ENCODE measurements at regions not wholly inside any gene's neighbourhood (a gene's known extent, or its start where the extent isn't known, plus 50 kb on each side); places are given as distances from the start of the nearest gene placed in this dataset.
"Not testable (repeated sequence)": the region's sequence is repeated elsewhere in the genome, so short reads cannot be mapped to it uniquely, and the experiment has no call there.

GRCh38 chr5:60546207-60546606 is 153.8 kb downstream of the DEPDC1B start:
- no peaks in the 10 kb centered on the region for H3K27me3 ChIP-seq (ENCODE audit: control insufficient read depth, insufficient read depth, low read length)
- no peak overlapping the region for H3K9ac ChIP-seq (ENCODE audit: low read length)
- no peak overlapping the region for H3K4me3 ChIP-seq (ENCODE audit: low read length)
- H3K4me1 ChIP-seq (ENCODE audit: control insufficient read depth, insufficient read depth, low read length) = peaks cover 6% of the 10 kb centered on the region
- no peaks in the 10 kb centered on the region for H3K9me3 ChIP-seq (ENCODE audit: control insufficient read depth, low read length)
- H3K36me3 ChIP-seq (ENCODE audit: control insufficient read depth, insufficient read depth, low read length) = no peaks in the 10 kb centered on the region

DNA sequence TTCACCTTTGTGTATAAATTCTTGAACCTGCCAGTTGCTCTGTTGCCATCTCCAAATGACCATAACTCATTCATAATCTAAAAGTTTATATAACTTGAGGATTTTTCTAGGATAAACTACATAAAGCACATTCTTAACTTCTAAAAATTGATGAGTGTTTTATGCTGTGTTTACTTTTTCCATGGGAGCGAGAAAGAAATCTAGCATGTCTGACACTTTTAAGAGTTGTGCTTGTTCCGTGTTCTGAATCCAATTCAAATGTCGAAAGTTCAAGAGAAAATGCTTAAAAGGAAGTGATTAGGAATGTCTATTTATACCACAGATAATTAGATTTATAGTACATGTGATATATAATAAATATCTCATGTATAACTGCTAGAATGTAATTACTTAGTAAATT is 154.4 kb downstream of the DEPDC1B start:
- no peak overlapping the region for H3K9ac ChIP-seq (ENCODE audit: low read length)
- no peaks in the 10 kb centered on the region for H3K36me3 ChIP-seq (ENCODE audit: control insufficient read depth, insufficient read depth, low read length)
- no peaks in the 10 kb centered on the region for H3K27me3 ChIP-seq (ENCODE audit: control insufficient read depth, insufficient read depth, low read length)
- H3K9me3 ChIP-seq (ENCODE audit: control insufficient read depth, low read length) = no peaks in the 10 kb centered on the region
- H3K4me3 ChIP-seq (ENCODE audit: low read length) = no peak overlapping the region
- H3K4me1 ChIP-seq (ENCODE audit: control insufficient read depth, insufficient read depth, low read length) = peaks cover 6% of the 10 kb centered on the region

DNA sequence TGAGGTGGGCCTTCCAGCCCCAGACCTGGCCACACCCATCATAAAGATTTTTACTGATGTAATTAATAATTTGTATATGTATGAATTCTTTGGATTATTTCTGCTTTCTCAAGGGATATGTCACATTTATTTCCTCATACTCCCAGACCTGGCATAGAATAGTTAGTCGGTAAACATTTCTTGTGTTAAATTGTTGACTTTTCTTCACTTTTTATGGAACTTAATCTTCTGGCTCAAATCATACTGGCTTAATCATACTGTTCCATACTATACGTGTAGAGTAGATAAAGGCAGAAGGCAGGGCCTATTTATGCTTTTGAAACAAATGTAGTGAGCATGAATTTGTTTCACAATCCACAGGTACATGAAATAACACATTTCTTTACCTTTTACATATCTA is 155.8 kb downstream of the DEPDC1B start:
- H3K36me3 ChIP-seq (ENCODE audit: control insufficient read depth, insufficient read depth, low read length) = no peaks in the 10 kb centered on the region
- H3K4me3 ChIP-seq (ENCODE audit: low read length) = no peak overlapping the region
- H3K27me3 ChIP-seq (ENCODE audit: control insufficient read depth, insufficient read depth, low read length) = no peaks in the 10 kb centered on the region
- H3K9me3 ChIP-seq (ENCODE audit: control insufficient read depth, low read length) = no peaks in the 10 kb centered on the region
- H3K4me1 ChIP-seq (ENCODE audit: control insufficient read depth, insufficient read depth, low read length) = peaks cover 11% of the 10 kb centered on the region
- no peak overlapping the region for H3K9ac ChIP-seq (ENCODE audit: low read length)

GRCh38 chr5:60541980-60542379 is 158.0 kb downstream of the DEPDC1B start:
- Histone ChIP-seq H3K4me1 (ENCODE audit: control insufficient read depth, insufficient read depth, low read length) (peaks cover 11% of the 10 kb centered on the region), H3K4me3 (ENCODE audit: low read length) (no peak overlapping the region), H3K36me3 (ENCODE audit: control insufficient read depth, insufficient read depth, low read length) (no peaks in the 10 kb centered on the region), H3K9ac (ENCODE audit: low read length) (no peak overlapping the region), H3K9me3 (ENCODE audit: control insufficient read depth, low read length) (no peaks in the 10 kb centered on the region), H3K27me3 (ENCODE audit: control insufficient read depth, insufficient read depth, low read length) (no peaks in the 10 kb centered on the region)

DNA sequence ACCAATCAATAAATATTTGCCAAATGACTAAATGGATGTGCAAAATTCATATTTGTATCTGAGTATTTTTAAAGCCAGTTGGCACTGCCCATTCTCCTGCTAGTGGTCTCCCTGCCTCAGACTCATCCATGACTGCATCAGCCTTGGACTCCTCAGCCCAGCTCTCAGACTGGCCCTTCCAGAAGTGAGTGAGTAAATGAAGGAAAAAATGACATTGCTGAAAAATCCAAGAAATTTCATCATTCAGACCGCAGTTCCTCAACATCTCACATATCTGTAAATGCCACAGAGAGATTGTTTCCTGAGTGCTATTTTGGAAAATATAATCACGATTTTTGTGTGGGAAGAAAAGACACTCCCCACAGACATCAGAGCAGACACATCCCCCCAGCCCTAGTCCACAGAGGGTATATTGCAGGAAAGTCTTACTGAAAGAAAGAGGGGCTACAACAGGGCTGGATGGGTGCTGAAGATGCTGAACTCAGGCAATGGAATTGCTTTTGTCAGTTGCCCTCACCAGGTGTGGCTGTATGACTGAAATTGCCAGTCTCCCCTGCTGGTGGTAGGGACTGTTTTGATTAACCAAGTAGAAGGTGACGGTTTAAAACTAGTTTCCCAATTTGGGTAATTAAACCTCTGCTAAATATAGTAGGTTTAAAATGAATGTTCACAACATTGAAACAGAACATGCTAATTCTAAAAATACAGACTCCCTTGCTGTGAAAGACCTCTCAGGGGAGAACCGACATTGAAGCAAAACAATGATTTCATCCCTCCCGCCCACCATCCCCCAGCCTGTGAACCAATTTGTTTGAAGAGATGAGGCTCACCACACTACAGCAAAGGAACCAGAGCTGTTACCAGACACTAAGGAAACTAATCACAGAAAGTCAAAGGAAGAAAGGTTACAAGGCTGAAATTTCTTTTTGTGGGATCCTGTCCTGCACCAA is 158.8 kb downstream of the DEPDC1B start:
- Histone ChIP-seq H3K4me3 (ENCODE audit: low read length) (no peak overlapping the region), H3K36me3 (ENCODE audit: control insufficient read depth, insufficient read depth, low read length) (no peaks in the 10 kb centered on the region), H3K4me1 (ENCODE audit: control insufficient read depth, insufficient read depth, low read length) (peaks cover 11% of the 10 kb centered on the region), H3K9me3 (ENCODE audit: control insufficient read depth, low read length) (no peaks in the 10 kb centered on the region), H3K27me3 (ENCODE audit: control insufficient read depth, insufficient read depth, low read length) (no peaks in the 10 kb centered on the region), H3K9ac (ENCODE audit: low read length) (no peak overlapping the region)

DNA sequence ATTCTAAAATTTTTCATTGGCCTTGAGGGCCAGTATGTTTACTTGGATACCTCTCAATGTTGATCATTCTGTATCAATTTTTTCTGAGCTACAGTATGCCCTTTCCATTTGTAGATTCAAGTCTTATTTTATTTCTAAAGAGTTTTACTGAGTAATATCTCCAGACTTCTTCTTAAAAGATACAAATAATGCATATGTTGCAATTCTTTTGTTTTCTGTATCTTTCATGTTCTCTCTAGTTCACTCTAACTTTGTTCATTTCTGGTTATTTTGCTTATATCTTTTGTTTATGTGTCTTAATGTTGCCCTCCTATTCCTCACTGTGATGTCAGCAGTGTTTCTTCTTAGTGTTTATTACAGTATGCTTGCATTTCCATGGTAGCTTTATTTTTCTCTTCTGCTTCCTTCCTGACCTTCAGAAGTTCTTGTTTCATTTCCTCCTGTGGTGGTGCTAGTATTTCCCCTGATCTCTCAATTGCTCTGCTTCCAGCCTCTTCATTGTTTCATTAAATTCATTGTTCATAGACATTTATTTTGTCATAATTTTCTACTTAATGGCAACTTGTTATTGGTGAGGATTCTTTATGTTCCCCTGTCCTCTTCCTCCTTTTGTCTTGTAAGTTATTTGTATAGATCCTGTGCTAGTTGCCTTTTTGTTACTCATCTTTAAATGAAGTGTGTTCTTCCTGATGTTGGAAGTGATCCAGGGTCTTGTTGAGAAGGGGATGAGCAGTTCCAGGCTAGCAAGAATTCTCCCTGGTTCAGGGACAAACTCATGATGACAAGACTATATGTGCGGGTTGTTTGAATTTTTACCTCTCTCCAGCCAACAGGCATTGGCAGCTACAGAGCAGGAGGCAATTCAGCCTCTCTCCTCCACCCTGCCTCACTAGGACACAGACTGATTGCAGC is 160.8 kb downstream of the DEPDC1B start:
- H3K4me1 ChIP-seq (ENCODE audit: control insufficient read depth, insufficient read depth, low read length) = peaks cover 6% of the 10 kb centered on the region
- no peak overlapping the region for H3K4me3 ChIP-seq (ENCODE audit: low read length)
- H3K9ac ChIP-seq (ENCODE audit: low read length) = no peak overlapping the region
- H3K9me3 ChIP-seq (ENCODE audit: control insufficient read depth, low read length) = no peaks in the 10 kb centered on the region
- no peaks in the 10 kb centered on the region for H3K27me3 ChIP-seq (ENCODE audit: control insufficient read depth, insufficient read depth, low read length)
- H3K36me3 ChIP-seq (ENCODE audit: control insufficient read depth, insufficient read depth, low read length) = no peaks in the 10 kb centered on the region

DNA sequence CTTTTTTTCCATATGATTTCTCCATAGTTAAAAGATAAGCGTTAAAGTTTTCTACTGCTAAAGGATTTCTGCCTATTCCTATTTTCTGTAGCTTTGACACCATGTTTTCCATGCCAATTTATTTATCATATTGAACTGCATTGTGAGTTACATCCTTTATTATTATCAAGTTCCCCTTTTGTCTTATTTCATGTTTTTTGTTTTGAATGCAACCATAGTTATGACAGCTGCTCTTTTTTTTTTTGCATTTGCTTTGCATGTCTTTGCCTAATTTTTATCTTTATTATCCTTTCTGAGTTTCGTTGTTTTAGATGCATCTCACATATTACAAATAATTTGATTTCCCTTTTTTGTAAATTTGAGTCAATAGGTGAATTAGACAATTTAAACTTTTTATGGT is 161.5 kb downstream of the DEPDC1B start:
- Histone ChIP-seq H3K36me3 (ENCODE audit: control insufficient read depth, insufficient read depth, low read length) (no peaks in the 10 kb centered on the region), H3K27me3 (ENCODE audit: control insufficient read depth, insufficient read depth, low read length) (no peaks in the 10 kb centered on the region), H3K4me3 (ENCODE audit: low read length) (no peak overlapping the region), H3K9me3 (ENCODE audit: control insufficient read depth, low read length) (no peaks in the 10 kb centered on the region), H3K4me1 (ENCODE audit: control insufficient read depth, insufficient read depth, low read length) (peaks cover 6% of the 10 kb centered on the region), H3K9ac (ENCODE audit: low read length) (no peak overlapping the region)

GRCh38 chr5:60535951-60536350 is 164.0 kb downstream of the DEPDC1B start:
- H3K4me3 ChIP-seq (ENCODE audit: low read length) = no peak overlapping the region
- H3K9ac ChIP-seq (ENCODE audit: low read length) = no peak overlapping the region
- no peaks in the 10 kb centered on the region for H3K27me3 ChIP-seq (ENCODE audit: control insufficient read depth, insufficient read depth, low read length)
- H3K4me1 ChIP-seq (ENCODE audit: control insufficient read depth, insufficient read depth, low read length) = peaks cover 6% of the 10 kb centered on the region
- no peaks in the 10 kb centered on the region for H3K9me3 ChIP-seq (ENCODE audit: control insufficient read depth, low read length)
- H3K36me3 ChIP-seq (ENCODE audit: control insufficient read depth, insufficient read depth, low read length) = no peaks in the 10 kb centered on the region

DNA sequence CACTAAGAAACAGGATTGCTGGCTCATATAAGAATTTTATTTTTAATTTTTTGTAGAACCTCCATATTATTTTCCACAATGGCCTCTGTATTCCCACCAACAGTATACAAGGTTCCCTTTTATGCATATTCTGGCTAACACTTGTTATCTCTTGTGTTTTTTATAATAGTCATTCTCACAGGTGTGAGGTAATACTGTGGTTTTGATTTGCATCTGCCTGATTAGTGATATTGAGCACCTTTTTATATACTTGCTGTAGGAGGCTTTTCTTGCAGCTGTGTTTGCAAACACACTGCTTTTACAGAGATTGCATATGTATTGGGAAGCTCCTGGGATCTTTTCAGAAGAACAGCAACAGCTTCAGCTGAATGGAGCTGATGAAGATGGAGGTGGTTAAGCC is 164.8 kb downstream of the DEPDC1B start:
- Histone ChIP-seq H3K4me3 (ENCODE audit: low read length) (no peak overlapping the region), H3K9ac (ENCODE audit: low read length) (no peak overlapping the region), H3K4me1 (ENCODE audit: control insufficient read depth, insufficient read depth, low read length) (peaks cover 6% of the 10 kb centered on the region), H3K36me3 (ENCODE audit: control insufficient read depth, insufficient read depth, low read length) (no peaks in the 10 kb centered on the region), H3K9me3 (ENCODE audit: control insufficient read depth, low read length) (no peaks in the 10 kb centered on the region), H3K27me3 (ENCODE audit: control insufficient read depth, insufficient read depth, low read length) (no peaks in the 10 kb centered on the region)

- Histone ChIP-seq H3K4me1 (ENCODE audit: control insufficient read depth, insufficient read depth, low read length) (no peaks in the 10 kb centered on the region), H3K27me3 (ENCODE audit: control insufficient read depth, insufficient read depth, low read length) (no peaks in the 10 kb centered on the region), H3K4me3 (ENCODE audit: low read length) (no peak overlapping the region), H3K9ac (ENCODE audit: low read length) (no peak overlapping the region), H3K9me3 (ENCODE audit: control insufficient read depth, low read length) (no peaks in the 10 kb centered on the region), H3K36me3 (ENCODE audit: control insufficient read depth, insufficient read depth, low read length) (no peaks in the 10 kb centered on the region)
Measured at GRCh38 chr5:60533789-60534188, 166.2 kb downstream of the DEPDC1B start.

DNA sequence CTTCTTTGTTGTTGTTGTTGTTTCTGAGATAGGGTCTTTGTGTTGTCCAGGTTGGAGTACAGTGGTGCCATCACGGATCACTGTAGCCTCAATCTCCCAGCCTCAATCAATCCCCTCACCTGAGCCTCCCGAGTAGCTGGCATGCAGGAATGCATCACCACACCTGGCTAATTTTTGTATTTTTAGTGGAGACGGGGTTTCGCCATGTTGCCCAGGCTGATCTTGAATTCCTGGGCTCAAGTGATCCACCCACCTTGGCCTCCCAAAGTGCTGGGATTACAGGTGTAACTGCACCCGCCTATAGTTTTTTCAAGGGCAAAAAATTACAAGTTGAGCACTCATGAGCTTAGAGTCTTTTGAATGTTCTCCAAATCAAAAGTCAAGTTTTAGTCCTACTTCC is 167.2 kb downstream of the DEPDC1B start:
- H3K4me3 ChIP-seq (ENCODE audit: low read length); H3K27me3 ChIP-seq (ENCODE audit: control insufficient read depth, insufficient read depth, low read length); H3K4me1 ChIP-seq (ENCODE audit: control insufficient read depth, insufficient read depth, low read length); H3K36me3 ChIP-seq (ENCODE audit: control insufficient read depth, insufficient read depth, low read length); H3K9ac ChIP-seq (ENCODE audit: low read length); H3K9me3 ChIP-seq (ENCODE audit: control insufficient read depth, low read length): not testable (repeated sequence)

Data from mucosa of stomach (tissue), 1 donor.